OCI-LY1 (cell line): ENCODE measurements at regions not wholly inside any gene's neighbourhood (a gene's known extent, or its start where the extent isn't known, plus 50 kb on each side); places are given as distances from the start of the nearest gene placed in this dataset.

Experiments used
- H2AFZ ChIP-seq: fragments of 200-600 bp; sonication (generic), shearing (Covaris generic); 2 replicates; pipeline ENCODE4 v1.6.0; 2014; ENCODE audit warnings: antibody characterized with exemption, mild to moderate bottlenecking, low read length
- H3F3A ChIP-seq: fragments of 200-600 bp; sonication (generic), shearing (Covaris generic); 2 replicates; pipeline ENCODE4 v1.6.0; 2014; ENCODE audit warnings: mild to moderate bottlenecking, antibody characterized with exemption, low read length, moderate library complexity; ENCODE audit not compliant: insufficient read depth
- H3K27ac ChIP-seq: fragments of 200-600 bp; sonication (generic); 2 replicates; pipeline ENCODE4 v1.5.1; 2014; ENCODE audit warnings: low read length, mixed run types, mild to moderate bottlenecking, low read depth; ENCODE audit not compliant: poor library complexity, severe bottlenecking
- H3K27me3 ChIP-seq: fragments of 200-600 bp; sonication (generic); 2 replicates; pipeline ENCODE4 v1.6.0; 2014; ENCODE audit warnings: antibody characterized with exemption, mild to moderate bottlenecking, low read length, moderate library complexity; ENCODE audit not compliant: insufficient read depth
- H3K36me3 ChIP-seq: fragments of 200-600 bp; sonication (generic); 2 replicates; pipeline ENCODE4 v1.6.1; 2014; ENCODE audit warnings: mild to moderate bottlenecking, antibody characterized with exemption, low read length, moderate library complexity, mixed read lengths; ENCODE audit not compliant: insufficient read depth
- H3K4me1 ChIP-seq: fragments of 200-600 bp; sonication (generic); 2 replicates; pipeline ENCODE4 v1.5.1; 2014; ENCODE audit warnings: mild to moderate bottlenecking, low read length, moderate library complexity; ENCODE audit not compliant: insufficient read depth, severe bottlenecking
- H3K4me2 ChIP-seq: fragments of 200-600 bp; sonication (generic), shearing (Covaris generic); 2 replicates; pipeline ENCODE4 v1.6.1; 2014; ENCODE audit warnings: low read length
- H3K4me3 ChIP-seq: fragments of 200-600 bp; sonication (generic); 2 replicates; pipeline ENCODE4 v1.5.1; 2014; ENCODE audit warnings: low read length, low read depth, mild to moderate bottlenecking, mixed read lengths; ENCODE audit not compliant: poor library complexity, severe bottlenecking
- H3K79me2 ChIP-seq: fragments of 200-600 bp; shearing (Covaris generic); 2 replicates; pipeline ENCODE4 v1.6.1; 2016; ENCODE audit warnings: mixed run types, low read length, mixed read lengths; ENCODE audit not compliant: insufficient read depth
- H3K9ac ChIP-seq: fragments of 200-600 bp; sonication (generic), shearing (Covaris generic); 2 replicates; pipeline ENCODE4 v1.6.1; 2014; ENCODE audit warnings: mild to moderate bottlenecking, low read length, mixed read lengths
- H3K9me2 ChIP-seq: fragments of 200-600 bp; sonication (generic), shearing (Covaris generic); 2 replicates; pipeline ENCODE4 v1.6.1; 2014; ENCODE audit warnings: low read depth, mild to moderate bottlenecking, low read length, mixed read lengths
- H3K9me3 ChIP-seq: fragments of 200-600 bp; shearing (Covaris generic); 2 replicates; pipeline ENCODE4 v1.6.1; 2014; ENCODE audit warnings: low read length, mixed read lengths
- H4K20me1 ChIP-seq: fragments of 200-600 bp; sonication (generic), shearing (Covaris generic); 2 replicates; pipeline ENCODE4 v1.6.0; 2016; ENCODE audit warnings: mild to moderate bottlenecking, low read length; ENCODE audit not compliant: insufficient read depth
- EZH2 ChIP-seq: fragments of 200-600 bp; sonication (generic), shearing (Covaris generic); IDR thresholded peaks from 2 replicates; pipeline ENCODE4 v1.8.0; 2017; ENCODE audit warnings: borderline replicate concordance, mixed run types, mild to moderate bottlenecking, antibody characterized with exemption, low read length, moderate library complexity, mixed read lengths
- TF ChIP-seq, protein P1 (sequence below): fragments of 200-600 bp; sonication (generic), shearing (Covaris generic); IDR thresholded peaks from 2 replicates; pipeline ENCODE4 v1.5.1; 2017; ENCODE audit warnings: mild to moderate bottlenecking, antibody characterized with exemption, low read length, moderate library complexity, mixed read lengths

DNA sequence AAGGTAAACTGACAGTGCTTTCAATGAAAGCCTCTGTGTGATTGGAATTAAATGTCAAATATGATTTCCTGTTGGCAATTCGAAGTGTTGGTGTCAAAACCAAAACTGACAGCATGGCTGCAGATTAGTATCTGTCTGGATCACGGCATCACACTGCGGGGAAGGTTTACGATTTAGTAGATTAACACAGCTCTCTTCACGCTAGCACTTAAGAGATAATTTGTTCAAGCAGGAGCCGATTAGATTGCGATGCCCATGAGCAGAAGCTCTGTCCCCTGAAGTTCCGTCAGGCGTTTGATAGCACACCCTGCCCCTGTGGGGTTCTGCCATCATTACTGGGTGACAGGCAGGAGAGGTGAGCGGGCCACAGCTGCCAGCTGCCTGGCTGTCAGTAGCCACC lies 279.5 kb upstream of the AUTS2 start:
- Histone ChIP-seq H3K27ac (no peak overlapping the region), H3K27me3 (no peaks in the 10 kb centered on the region), H3K4me1 (no peaks in the 10 kb centered on the region)

DNA sequence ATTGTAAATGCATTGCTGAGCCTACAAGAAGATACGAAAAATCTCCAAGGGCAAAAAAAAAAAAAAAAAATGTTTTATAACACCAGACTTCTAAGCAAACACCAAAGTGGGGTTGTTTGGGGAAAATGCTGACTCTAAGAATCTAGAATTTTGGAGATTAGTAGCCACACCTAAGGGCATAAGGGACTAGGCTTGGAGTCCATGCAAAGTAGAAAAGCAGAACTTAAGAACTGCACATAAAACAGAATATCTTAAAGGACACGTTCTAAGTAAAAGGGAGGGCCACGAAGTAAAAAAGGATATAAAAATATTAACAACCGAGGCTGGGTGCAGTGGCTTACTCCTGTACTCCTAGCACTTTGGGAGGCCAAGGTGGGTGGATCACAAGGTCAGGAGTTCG lies 269.8 kb upstream of the AUTS2 start:
- Histone ChIP-seq H3K9ac (no peak overlapping the region), H3K27me3 (peaks cover 8% of the 10 kb centered on the region; the same call in 1 of the 2 replicates), H4K20me1 (no peaks in the 10 kb centered on the region), H3K9me3 (0 out of 2 replicates have a peak, but pooled peaks cover 2% of the 10 kb centered on the region), H3F3A (no peaks in the 10 kb centered on the region), H3K4me1 (no peaks in the 10 kb centered on the region), H3K4me3 (no peak overlapping the region), H3K4me2 (no peak overlapping the region), H2AFZ (no peak overlapping the region), H3K36me3 (no peaks in the 10 kb centered on the region), H3K9me2 (no peaks in the 10 kb centered on the region), H3K27ac (no peak overlapping the region), H3K79me2 (no peaks in the 10 kb centered on the region)
- TF ChIP-seq, protein P1, sequence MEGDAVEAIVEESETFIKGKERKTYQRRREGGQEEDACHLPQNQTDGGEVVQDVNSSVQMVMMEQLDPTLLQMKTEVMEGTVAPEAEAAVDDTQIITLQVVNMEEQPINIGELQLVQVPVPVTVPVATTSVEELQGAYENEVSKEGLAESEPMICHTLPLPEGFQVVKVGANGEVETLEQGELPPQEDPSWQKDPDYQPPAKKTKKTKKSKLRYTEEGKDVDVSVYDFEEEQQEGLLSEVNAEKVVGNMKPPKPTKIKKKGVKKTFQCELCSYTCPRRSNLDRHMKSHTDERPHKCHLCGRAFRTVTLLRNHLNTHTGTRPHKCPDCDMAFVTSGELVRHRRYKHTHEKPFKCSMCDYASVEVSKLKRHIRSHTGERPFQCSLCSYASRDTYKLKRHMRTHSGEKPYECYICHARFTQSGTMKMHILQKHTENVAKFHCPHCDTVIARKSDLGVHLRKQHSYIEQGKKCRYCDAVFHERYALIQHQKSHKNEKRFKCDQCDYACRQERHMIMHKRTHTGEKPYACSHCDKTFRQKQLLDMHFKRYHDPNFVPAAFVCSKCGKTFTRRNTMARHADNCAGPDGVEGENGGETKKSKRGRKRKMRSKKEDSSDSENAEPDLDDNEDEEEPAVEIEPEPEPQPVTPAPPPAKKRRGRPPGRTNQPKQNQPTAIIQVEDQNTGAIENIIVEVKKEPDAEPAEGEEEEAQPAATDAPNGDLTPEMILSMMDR: no peak
- no peak for TF ChIP-seq EZH2

More for the DNA sequence above, 279.5 kb upstream of the AUTS2 start:
- Histone ChIP-seq H2AFZ (no peak overlapping the region), H3K36me3 (no peaks in the 10 kb centered on the region), H3K9me2 (no peaks in the 10 kb centered on the region), H3K4me2 (no peak overlapping the region), H4K20me1 (no peaks in the 10 kb centered on the region), H3K9ac (no peak overlapping the region), H3F3A (no peaks in the 10 kb centered on the region), H3K79me2 (no peaks in the 10 kb centered on the region), H3K4me3 (no peak overlapping the region), H3K9me3 (no peaks in the 10 kb centered on the region; the same call in 1 of the 2 replicates)
- TF ChIP-seq, protein P1: no peak
- no peak for TF ChIP-seq EZH2

DNA sequence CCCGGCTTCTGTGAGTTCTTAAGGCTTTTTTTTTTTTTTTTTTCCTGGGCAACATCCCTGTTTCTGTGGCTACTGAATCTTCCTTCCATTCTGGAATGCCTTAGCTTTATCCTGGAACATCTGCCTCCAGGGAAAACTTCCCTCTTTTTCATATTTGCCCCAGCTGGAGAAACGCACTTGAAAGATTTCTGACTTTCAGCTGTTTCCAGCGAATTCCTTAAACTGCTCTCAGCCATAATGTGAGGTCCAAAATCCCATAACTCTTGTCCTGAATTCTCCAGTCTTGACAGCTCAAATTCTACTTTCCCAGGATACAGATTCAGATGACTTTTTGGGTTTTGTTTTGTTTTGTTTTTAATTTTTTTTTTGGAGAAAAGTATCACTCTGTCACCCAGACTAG lies 263.6 kb upstream of the AUTS2 start:
- H3K27me3 ChIP-seq: peaks cover 12% of the 10 kb centered on the region; the same call in 1 of the 2 replicates
- H3K36me3 ChIP-seq: no peaks in the 10 kb centered on the region
- no peaks in the 10 kb centered on the region for H4K20me1 ChIP-seq
- H3K4me3 ChIP-seq: no peak overlapping the region
- no peak overlapping the region for H3K4me2 ChIP-seq
- H3K79me2 ChIP-seq: no peaks in the 10 kb centered on the region
- TF ChIP-seq, protein P1: no peak
- no peak for TF ChIP-seq EZH2
- no peaks in the 10 kb centered on the region for H3K4me1 ChIP-seq
- H3K27ac ChIP-seq: no peak overlapping the region
- H2AFZ ChIP-seq: no peak overlapping the region
- no peak overlapping the region for H3K9ac ChIP-seq
- no peaks in the 10 kb centered on the region for H3F3A ChIP-seq
- no peaks in the 10 kb centered on the region for H3K9me2 ChIP-seq
- 0 out of 2 replicates have a peak, but pooled peaks cover 2% of the 10 kb centered on the region for H3K9me3 ChIP-seq
